SW480 (cell line): ENCODE measurements at regions not wholly inside any gene's neighbourhood (a gene's known extent, or its start where the extent isn't known, plus 50 kb on each side); places are given as distances from the start of the nearest gene placed in this dataset.
A peak's percentile ranks its signal among the peaks of the same experiment; 100 is the strongest.

Experiments
- DNase-seq: peaks from one replicate; pipeline ENCODE4 v3.0.0-alpha.2; 2016; ENCODE audit warnings: low spot score

DNA sequence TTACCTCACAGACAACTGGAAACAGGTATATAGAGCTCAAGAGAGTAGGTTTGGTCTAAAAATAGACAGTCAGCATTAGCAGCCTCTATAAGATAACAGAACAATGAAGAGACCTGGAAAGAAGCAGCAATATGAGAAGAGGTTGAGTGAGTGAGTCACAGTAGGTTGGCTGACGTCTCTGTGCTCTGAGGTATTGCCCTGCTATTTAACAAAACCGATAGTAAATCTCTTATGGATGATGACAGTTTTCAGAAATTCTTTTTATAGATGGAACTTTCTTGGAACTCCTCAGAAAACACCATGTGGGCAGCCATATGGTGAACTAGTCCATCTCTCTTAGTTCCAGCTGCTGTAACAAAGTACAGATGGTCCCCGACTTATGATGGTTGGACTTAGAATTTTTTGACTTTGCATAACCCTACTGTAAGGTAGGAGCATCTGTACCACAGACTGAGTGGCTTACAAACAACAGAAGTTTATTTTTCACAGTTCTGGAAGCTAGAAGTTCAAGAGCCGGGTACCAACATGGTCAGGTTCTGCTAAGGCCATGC, 123.5 kb downstream of the MBD2 start:
- DNase-seq: no peak

DNA sequence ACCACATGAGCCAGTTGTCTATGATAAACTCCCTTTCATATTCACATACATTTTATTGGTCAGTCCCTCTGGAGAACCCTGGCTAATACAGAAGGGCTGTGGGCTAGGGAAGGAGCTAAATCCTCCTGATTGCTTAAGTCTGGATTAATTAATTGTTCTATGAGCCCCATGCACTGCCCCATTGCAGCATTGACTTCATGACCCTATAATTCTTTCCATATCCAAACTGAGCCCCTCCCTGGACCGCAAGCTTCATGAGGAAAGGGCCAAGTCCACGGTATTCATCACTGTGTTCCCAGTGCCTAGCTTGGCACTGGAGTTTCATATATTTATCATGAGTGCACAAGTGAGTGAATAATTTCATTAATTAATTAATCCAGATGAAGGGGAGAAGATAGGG, 124.0 kb downstream of the MBD2 start:
- DNase-seq: no peak

DNA sequence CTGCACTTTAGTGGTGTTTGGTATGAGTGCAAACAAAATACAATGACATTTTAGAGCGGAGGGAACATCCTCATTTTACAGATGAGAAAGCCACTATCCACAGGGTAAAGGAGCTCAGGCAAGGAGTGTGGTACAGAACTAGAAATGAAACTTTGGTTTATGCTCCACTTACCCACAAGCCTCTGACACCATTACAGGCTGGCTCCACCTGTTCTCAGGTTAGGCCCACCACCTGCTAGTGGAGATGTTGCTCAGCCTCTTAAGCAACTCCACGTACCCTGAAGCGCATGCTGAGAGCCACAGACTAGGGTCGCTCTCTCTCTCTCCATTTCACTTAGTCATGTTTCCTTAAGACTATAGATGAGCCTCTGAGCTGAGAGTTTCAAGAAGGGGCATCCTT, 130.0 kb downstream of the MBD2 start:
- no peak for DNase-seq

DNA sequence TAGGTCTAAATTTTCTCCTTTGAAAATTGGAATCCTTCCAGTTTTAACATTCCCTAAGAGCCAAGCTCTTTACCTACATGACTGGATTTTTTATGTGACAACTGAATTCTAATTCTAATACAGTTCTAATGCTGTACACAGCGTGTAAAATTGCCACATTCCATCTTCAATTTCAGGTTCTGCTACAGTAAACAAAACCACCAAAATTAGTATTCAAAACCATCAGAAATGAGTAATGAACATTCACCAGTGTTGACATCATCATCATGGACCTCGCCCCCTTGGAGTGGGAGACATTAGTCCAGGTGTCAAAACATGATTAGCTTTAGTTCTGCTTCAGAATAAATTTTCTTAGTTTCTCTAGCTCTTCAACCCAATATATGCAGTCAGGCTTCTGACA, 133.6 kb downstream of the MBD2 start:
- DNase-seq: no peak

DNA sequence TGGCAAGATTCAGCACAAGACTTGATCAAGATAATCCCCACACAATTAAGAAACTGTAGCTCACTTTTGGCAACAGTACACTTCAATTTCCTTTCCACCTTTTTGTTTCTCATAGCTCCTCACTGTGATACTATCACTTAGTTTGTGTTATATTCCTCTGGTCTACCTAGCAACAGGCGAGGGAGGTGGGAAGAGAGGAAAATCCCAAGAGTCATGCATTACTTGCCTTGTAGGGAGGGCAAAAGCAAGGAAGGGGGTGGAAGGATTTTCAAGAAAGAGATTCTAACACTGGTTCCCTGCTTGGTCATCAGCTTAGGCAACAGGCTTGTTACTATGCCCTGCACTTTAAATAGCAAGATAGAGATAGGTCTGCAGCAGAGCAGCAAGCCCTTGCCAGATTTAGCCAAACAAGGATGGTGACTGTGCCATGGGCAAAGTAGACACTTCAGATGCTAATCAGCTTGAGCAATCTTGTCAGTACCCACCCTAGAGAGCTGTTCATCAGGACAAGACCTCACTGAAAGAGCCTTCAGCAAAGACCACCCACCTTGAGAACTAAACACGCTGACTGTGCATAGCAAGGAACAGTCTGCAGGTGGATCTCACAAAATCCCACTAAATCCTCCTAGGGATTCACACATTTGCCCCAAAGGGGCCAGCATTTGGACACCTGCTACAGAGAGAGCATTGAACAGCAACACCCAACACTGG, 134.6 kb downstream of the MBD2 start:
- DNase-seq: no peak

DNA sequence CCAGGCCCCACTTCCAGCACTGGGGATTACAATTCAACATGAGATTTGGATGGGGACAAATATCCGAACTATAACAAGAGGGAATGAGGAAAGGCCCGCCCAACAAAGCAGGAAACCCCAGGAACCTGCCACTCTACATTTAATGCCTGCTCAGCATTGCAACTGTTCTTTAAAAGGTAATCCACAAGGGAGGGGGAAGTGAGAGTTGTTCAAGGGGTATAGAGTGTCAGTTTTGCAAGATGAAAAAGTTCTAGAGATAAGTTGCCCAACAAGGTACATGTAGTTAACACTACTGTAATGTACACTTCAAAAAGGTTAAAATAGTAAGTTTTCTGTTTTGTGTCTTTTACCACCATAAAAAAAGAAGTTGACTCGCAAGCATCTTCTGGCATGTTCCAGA, 137.6 kb downstream of the MBD2 start:
- no peak for DNase-seq

DNA sequence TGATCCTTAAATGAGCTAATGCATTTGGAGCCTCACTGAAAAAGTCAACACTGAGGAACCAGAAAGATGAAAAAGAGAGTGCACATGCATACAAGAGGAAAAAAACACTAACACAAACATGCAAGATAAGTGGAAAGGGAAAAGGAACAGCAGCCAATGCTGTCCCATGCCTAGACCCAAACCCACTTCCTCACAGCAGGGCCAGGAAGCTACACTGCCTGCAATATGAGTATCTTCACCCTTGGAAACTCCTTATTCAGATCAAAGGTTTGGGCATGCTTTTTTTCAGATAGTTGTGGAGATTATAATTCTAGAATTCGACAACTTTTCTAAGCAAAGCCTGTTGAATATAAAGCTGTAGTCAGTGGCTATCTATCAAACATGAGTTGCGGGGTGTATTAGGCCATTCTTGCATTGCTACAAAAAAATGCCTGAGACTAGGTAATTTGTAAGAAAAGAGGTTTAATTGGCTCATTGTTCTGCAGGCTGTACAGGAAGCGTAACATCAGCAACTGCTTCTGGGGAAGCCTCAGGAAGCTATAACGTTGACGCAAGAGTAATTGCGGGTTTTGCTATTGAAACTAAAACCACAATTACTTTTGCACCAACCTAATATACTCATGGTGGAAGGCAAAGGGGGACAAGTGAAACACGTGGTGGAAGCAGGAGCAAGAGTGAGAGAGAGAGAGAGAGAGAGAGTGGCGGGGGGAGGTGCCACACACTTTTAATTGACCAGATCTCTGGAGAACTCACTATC, 138.2 kb downstream of the MBD2 start:
- DNase-seq: no peak

DNA sequence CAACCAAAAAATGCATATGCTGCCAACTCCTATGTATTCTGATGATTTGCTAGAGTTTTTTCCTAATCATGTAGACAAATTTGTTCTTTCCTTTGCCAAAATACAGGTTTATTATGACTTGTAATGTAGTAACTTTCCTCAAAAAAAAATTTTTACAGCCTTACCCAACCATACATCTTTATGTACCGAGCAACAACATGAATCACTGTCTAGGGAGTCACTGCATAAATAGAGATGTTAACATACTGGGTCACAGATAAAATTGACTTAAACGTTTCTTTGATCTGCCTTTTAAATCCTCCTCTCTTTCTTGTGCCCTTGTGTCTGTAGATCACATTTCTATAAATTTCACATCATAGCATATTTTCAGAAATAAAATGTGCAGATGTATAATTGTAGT, 143.6 kb downstream of the MBD2 start:
- DNase-seq: no peak

DNA sequence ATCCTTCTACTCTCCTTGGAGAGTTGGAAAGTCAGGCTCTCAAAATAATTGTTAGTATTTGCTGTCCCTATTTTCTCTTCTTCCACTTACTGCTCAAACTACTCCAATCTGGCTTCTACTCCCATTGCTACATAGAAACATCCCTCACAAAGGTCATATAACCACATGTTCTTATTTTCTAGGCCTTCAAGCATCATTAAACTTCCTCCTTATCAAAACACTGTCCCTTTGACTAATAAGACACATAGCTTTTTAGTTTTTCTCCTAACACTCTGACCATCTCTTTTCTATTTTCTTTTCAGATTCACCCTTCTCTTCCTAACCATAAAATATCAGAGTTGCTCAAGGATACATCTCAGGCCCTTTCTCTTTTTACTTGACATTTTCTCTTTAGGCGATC, 148.3 kb downstream of the MBD2 start:
- no peak for DNase-seq

DNA sequence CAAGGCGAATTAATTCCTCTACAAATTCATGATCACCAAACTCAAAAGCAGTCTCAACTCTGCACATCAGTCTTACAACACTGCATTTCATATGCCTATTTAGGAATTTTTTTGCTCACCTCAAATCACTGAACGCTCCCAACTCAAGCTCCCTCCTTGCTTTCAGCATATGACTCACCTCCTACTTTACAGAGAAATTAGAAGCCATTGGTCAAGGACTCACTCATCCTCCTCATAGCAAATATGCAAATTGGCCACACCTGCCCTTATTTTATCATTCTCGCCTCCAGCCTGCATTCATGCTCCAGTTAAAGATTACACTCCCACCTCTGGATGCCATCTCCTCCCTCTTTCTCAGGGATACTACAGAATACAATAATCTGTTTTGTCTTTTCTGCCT, 148.8 kb downstream of the MBD2 start:
- peak; percentile 0 for DNase-seq

DNA sequence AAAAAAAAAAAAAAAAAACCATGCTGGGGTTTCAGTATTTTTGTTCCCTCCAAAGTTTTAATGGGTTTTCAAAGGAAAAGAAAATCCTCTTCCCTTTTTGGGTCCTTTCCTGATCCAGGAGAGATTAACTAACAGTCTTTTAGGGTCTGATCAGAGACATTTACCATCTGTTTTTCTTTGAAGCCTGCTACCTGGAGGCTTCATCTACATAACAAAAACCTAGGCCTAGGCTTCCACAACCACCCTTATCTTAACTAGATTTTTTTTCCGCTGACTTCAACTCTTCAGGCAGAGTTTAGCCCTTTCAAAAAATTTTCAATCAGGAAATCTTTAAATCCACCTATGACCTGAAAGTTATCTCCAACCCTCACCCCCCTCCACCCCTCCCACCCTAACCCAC, 154.7 kb downstream of the MBD2 start:
- no peak for DNase-seq

DNA sequence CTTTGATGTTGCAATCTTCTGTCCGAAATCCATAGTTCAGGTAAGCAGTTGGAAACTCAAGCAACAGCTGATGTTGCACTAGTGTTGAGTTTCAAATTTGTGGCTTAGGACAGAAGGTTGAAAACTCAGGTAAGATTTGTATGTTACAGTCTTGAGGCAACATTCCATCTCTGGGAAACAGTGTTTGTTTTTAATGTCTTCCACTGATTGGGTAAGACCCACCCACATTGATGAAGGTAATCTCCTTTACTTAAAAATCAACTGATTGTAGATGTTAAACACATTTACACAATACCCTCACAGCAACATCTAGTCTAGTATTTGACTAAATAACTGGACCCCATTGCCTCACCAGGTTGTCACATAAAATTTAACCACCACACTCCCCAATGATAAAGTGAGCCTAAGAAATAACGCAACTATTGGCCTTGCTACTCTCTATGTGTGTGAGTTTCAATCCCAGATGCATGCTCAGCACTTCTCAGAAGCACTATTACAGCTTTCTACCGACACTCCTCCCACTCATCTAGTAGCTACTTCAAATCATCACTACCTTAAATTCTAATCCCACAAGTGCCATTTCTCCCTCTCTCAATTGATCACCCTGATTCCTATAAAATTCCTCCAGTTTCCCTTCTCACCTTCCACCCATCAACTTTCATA, 164.0 kb downstream of the MBD2 start:
- DNase-seq: no peak

DNA sequence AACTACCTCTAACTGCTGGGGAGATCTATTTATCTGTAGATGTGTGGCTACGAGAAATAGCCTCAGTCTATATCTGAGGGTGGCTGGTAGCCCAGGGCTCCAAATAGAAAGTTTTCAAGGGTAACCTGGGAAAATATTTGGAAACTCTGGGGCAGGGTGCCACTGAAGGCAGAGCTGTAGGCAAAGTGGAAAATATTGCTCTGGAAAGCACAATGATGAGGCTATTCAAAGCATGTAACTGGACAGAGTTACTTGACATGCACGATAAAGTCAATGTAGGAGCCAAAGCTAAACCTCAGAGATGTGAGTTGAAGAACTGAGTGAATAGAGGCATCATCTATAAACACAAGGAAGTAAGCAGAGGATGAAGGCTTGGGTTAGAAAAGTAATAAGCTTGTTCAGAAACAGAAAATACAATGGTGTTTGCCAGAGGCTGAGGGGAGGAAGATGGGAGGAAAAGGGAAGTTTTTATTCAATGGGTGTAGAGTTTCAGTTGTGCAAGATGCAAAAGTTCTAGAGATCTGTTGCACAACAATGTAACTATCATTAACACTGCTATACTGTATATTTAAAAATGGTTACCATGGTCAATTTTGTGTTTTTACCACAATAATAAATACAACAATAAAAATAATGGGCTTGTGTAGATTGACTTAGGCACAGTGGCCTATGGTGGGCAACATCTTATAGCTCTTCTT, 171.6 kb downstream of the MBD2 start:
- no peak for DNase-seq

DNA sequence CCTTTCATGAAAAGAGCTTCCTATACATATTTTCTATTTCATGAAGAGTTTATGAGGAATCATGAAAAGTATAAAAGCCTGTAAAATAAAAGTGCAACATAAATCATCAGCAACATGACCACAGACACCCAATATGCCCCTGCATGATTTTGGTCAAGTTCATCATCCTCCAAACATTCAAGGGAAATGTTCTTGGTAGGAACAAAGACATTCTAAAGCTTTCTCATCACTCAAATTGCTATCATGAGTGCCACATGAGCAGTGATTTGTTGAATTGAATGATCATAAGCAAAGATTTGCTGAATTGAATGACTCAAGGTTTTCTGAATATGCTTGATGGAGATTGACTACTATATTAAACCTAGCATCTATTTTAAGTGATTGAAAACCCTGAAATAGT, 172.2 kb downstream of the MBD2 start:
- no peak for DNase-seq

DNA sequence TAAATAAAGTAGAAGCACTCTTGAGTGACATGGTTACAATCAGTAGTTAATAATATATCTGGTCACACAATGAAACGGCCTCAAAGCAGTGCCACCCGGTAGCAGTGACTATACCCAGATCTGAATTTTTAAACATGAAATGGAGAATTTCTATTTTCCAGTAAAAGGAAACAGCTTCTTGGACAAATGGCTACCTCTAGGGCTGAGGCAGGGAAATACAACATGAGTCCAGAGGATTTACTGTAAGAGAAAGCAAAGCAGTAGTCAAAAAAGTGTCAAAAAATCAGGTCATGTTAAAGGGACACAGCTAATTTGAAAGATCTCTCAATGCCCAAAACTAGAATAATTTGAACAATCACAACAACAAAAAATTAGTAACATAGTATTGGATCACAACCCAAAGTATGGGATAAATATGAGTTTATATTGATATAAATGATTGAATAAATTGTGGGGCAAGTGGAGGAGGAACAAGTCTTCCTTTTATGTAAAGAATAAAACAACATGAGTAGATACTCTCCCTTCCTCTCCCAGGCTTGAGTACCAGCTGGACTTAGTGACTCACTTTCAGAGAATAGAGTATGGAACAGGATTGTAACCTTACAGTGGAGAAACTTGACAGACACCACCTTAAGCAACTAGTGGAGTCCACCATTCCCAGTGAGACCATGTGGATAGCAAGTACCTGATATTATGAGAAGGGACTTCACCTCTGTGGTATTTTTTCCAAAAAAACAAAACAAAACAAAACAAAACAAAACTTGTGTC, 180.8 kb downstream of the MBD2 start:
- no peak for DNase-seq

DNA sequence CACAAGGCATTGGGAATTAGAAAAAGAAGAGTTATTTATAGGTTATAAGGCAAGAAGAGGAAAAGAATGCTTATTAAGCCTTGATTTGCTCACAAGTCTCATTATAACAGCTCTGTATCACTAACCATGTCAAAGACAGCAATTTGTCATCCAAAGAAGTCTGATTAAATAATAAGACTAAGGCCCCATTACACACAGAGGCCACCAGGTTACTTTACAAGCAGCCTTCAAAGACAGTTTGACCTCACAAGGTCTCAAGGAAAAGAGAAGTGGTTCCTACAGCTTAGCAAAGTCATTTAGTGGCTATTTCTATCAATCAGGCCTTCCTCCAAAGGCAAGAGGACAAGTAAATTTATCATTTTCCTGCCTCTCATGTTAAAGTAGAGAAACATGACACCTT, 188.5 kb downstream of the MBD2 start:
- no peak for DNase-seq

DNA sequence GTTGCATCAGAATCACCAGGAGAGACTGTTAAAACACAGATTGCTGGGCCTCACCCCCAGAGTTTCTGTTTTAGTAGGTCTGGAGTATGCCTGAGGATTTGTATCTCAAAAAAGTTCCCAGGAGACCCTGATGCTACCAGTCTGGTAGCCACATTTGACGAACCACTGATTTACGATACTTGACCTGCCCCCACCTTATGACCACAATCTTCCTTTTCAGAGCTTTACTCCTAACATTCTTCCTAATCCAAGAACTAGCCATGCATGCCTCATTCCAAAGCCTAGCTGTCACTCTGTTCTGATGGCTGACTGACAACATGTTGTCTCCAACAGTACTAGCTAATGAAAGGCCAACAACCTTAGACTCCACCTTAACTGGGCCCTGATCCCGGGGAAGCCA, 191.4 kb downstream of the MBD2 start:
- no peak for DNase-seq

DNA sequence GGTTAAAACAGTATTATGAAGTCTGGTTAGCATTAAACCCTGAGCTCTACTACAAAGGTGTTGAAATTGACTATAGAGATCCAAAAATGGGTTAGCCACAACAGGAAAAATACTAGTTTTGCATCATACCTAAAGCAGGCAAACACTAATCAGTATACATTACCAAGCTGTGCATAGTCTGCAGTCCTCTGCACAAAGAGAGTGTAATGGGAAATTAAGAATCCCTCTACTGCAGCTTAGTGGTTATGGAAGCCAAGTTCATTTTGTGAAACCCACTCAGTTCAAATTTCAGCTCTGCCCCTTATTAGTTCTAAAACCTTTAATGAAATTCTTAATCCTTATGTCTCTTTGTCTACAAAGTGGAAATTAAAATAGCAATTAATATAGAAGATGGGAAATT, 192.1 kb downstream of the MBD2 start:
- DNase-seq: no peak

DNA sequence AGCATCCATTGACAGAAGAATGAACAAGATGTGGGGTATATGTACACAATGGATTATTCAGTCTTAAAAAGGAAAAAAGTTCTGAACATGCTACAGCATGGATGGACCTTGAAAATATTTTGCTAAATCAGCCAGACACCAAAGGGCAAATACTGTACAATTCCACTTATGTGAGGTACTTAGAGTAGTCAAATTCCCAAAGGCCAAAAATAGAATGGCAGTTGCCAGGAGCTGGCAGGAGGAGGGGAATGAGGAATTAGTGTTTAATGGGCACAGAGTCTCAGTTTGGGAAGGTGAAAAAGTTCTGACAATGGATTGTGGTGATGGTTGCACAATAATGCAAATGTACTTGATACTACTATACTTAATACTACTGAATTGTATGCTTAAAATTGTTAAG, 193.2 kb downstream of the MBD2 start:
- DNase-seq: no peak

DNA sequence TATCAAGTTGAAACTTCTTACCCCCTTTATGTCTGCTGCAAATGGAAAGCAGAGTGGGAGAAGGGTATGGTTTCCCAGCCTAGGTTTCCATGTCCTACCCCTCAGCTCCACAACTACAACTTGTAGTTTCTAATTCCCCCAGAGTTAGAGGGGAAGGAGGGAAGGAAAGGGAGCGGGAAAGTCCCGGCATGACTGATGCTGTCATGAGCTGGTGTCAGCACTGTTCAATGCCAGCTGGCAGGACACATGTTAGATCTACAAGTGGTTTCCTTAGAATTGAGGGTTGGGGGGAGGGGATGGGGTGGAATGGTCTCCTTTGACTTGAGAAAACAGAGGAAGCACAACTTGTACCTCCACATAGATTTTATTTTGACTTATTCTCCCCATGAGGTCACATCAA, 194.0 kb downstream of the MBD2 start:
- no peak for DNase-seq

DNA sequence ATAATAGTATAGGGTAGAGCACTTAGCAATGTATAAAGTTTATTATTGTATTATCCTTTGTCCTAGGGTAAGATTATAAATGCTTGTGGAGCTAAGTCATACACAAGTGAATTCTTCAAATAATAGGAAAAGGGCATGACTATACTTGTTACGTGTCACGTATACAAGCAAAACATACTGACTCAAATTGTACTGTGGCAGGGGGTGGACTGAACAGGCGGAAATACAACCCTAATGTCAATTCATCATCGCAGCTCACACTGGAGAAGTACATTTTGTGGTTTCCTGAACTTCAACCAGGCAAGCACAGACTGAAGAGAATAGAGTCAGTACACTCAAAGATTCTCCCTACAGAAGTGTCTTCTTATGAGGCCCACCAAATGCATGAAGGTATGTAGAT, 201.0 kb downstream of the MBD2 start:
- DNase-seq: no peak

DNA sequence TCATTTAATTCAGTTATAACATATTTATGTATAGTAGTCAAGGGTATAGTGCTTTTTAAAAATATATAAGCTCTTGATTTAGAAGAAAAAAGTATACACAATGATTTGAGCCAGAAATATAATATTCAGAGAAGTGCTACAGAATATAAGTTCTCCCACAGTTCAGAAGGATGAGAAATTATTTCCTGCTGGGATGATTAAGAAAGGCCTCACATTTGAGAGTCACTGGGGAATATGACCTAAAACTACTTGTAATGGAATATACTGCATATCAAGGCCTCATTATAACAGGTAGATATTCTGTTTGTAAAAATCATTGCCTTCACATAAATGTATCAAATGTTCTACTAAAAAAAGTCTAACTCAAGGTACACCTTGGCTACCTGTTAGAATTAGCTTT, 203.5 kb downstream of the MBD2 start:
- no peak for DNase-seq
